H1 (cell line): ENCODE measurements at regions not wholly inside any gene's neighbourhood (a gene's known extent, or its start where the extent isn't known, plus 50 kb on each side); places are given as distances from the start of the nearest gene placed in this dataset.

Source experiments
- MAFK ChIP-seq: IDR thresholded peaks from 2 replicates; pipeline ENCODE4 v1.6.1; 2012; ENCODE audit warnings: low read depth, mild to moderate bottlenecking, improper control_type of control experiment, low read length
- RBBP5 ChIP-seq: IDR thresholded peaks from 2 replicates; pipeline ENCODE4 v1.7.1; 2012; ENCODE audit warnings: low read depth, mild to moderate bottlenecking, inconsistent platforms, low read length, moderate library complexity, borderline replicate concordance
- RFX5 ChIP-seq: IDR thresholded peaks from 2 replicates; pipeline ENCODE4 v1.6.1; 2011; ENCODE audit warnings: low read depth, low read length, improper control_type of control experiment, borderline replicate concordance
- SP1 ChIP-seq: IDR thresholded peaks from 2 replicates; pipeline ENCODE4 v1.6.1; 2011; ENCODE audit warnings: low read depth, low read length
- SP4 ChIP-seq: IDR thresholded peaks from 2 replicates; pipeline ENCODE4 v1.6.1; 2012; ENCODE audit warnings: low read length, inconsistent platforms
- YY1 ChIP-seq: IDR thresholded peaks from 2 replicates; pipeline ENCODE4 v1.6.1; 2011; ENCODE audit warnings: low read depth, mild to moderate bottlenecking, low read length

GRCh38 chr12:33251548-33251947 is 188.1 kb downstream of the SYT10 start (continued):
- TF ChIP-seq SP1 (no peak), RBBP5 (no peak), RFX5 (no peak), YY1 (no peak), MAFK (no peak), SP4 (no peak)
